KOPT-K1 (cell line): ENCODE measurements at regions not wholly inside any gene's neighbourhood (a gene's known extent, or its start where the extent isn't known, plus 50 kb on each side); places are given as distances from the start of the nearest gene placed in this dataset.
"Not testable (repeated sequence)": the region's sequence is repeated elsewhere in the genome, so short reads cannot be mapped to it uniquely, and the experiment has no call there.

Experiments
- H3K27ac ChIP-seq: fragments of 200-600 bp; sonication (generic); 2 replicates; pipeline ENCODE4 v1.5.1; 2016; ENCODE audit warnings: antibody characterized with exemption, mild to moderate bottlenecking, low read depth, low read length; ENCODE audit not compliant: poor library complexity, severe bottlenecking
- H3K36me3 ChIP-seq: fragments of 200-600 bp; sonication (generic); 2 replicates; pipeline ENCODE4 v1.5.1; 2017; ENCODE audit warnings: antibody characterized with exemption, mild to moderate bottlenecking, low read length, moderate library complexity; ENCODE audit not compliant: insufficient read depth
- H3K9me3 ChIP-seq: fragments of 200-600 bp; sonication (generic); 2 replicates; pipeline ENCODE4 v1.5.1; 2017; ENCODE audit warnings: antibody characterized with exemption, low read length, mild to moderate bottlenecking; ENCODE audit not compliant: insufficient read depth, poor library complexity, severe bottlenecking

DNA sequence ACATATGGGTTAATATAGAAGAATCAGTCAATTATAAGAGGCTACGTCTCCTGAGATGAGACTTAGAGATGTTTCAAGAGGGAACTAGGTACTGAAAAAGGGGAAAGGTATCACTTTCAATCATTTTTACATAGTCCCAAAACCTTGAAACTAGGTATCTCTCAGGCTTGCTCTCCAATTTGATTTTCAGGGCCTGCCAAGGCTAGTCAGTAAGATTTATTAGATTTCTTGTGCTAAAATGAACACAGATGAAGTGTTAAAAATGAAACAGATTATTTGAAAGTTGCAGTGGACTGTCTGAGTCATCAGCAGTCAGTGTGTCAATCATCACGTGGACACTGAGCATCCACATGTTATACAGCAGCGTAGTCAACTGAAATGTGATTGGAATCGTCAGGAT lies 591.1 kb downstream of the DTWD2 start:
- Histone ChIP-seq H3K9me3 (no peaks in the 10 kb centered on the region), H3K36me3 (no peaks in the 10 kb centered on the region), H3K27ac (no peak overlapping the region)

DNA sequence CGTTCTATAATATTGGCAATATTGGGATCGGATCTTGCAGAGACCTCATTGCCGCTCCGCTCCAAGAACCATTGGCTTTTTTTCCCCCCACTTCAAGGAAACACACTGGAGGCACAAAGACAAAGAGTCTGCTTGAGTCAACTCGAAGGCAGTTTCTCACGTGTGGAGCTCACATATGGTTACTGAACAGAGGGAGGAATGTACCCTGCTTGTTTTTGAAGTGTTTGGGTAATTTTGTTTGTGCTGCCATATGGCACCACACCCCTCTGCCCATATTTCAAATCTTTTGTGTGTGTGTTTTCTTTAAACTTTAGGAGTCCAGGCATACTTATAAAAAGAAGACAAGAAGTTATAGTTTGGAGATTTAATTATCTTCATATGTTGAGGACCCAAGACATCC lies 595.9 kb downstream of the DTWD2 start:
- no peak overlapping the region for H3K27ac ChIP-seq
- H3K36me3 ChIP-seq, result no peaks in the 10 kb centered on the region
- H3K9me3 ChIP-seq, result no peaks in the 10 kb centered on the region

DNA sequence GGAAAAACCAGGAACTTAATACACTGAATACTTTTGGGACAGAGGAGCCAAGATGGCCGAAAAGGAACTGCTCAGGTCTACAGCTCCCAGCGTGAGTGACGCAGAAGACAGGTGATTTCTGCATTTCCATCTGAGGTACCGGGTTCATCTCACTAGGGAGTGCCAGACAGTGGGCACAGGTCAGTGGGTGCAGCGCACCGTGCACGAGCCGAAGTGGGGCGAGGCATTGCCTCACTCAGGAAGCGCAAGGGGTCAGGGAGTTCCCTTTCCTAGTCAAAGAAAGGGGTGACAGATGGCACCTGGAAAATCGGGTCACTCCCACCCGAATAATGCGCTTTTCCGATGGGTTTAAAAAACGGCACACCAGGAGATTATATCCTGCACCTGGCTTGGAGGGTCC lies 605.4 kb downstream of the DTWD2 start:
- not testable (repeated sequence) for H3K9me3 ChIP-seq, H3K36me3 ChIP-seq, H3K27ac ChIP-seq

DNA sequence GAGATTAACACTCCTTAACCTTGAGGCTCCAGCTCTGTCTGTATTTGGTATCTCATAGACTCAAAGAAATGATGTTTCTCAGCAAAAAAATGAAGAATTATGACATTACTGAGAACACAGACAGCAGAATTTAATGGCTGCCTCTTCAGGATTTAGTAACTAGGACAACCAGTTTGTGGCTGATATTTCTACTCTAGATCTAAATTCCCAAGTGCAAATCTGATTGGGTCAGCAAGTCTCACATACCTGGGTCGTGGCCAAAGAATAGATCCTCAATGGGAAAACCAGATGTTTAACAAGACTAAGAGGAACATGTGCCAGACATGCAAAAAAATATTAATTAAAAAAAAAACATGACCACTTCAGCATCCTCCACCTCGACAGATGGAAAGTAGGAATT lies 608.9 kb downstream of the DTWD2 start:
- no peaks in the 10 kb centered on the region for H3K9me3 ChIP-seq
- no peak overlapping the region for H3K27ac ChIP-seq
- no peaks in the 10 kb centered on the region for H3K36me3 ChIP-seq

DNA sequence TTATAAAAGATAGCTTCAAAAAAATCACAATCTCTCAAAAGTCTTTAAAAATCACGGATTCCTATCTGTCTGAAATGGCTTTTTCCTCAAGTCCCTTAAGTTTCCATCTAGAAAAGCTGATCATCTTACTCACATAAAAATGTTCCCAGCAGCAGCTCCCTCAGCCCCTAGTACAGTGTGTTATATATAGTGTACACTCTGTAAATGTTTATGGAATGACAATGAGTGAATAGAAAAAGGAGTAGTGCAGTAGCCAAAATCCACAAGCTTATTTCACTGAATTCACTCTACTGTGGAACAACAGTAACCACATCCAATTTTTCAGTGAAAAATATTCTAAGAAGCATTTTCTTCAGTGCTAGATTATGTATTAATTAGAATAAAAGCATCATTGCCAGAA lies 609.4 kb downstream of the DTWD2 start:
- H3K36me3 ChIP-seq, result no peaks in the 10 kb centered on the region
- H3K9me3 ChIP-seq, result no peaks in the 10 kb centered on the region
- no peak overlapping the region for H3K27ac ChIP-seq

DNA sequence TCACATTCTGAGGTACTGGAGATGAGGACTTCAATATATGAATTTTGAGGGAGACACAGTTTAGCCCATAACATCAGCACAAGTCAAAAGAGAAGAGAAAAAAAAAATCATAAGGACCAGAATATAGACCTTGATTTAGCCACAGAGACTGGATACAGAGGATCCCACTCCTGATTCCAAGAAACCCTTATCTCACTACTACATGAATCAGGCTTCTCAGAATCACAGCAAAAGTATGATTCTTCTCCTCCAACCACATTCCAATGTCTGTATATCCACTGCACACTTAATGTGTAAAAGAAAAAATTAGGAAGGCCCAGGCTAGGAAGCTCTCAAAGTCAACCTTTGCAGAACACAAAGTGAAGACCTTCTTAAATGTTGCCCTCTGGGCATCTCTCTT lies 610.9 kb downstream of the DTWD2 start:
- no peaks in the 10 kb centered on the region for H3K9me3 ChIP-seq
- H3K36me3 ChIP-seq, result no peaks in the 10 kb centered on the region
- no peak overlapping the region for H3K27ac ChIP-seq

DNA sequence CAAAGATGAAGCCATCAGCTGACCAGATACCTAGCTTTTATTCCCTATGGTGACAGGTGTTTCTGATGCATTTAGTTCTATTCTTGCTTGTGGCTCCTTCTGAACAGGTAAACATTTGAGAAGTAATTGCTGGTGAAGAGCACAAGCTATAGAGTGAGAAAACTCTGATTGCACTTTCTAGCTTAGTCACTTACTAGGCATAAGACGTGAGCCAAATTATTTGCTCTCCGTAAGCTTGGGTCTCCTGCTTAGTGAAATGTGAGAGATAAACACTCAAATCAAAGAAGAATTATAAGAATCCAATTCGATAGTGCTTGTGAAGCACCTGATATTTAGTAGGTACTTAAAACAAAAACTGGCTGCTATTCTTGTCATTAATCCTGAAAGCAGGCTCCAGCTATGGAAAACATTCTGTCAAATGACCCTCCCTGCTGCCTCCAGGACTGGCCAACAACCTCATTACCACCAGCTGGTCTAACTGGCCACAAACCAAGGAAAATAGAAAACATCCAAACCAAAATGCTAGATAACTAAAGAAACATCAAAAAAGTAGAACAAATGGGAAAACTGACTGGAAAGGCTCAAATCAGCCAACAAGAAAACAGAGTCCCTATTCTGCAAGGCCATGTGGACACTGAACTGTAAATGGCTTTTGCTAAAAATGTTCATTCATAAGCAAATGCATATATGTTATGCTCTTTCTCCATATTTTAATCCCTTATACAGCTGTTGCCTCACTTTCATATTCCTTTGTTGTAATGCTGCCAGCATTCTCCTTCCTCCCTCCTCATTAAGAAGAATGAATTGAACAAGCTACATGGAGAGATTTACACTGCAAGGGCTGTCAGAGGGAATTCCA lies 616.1 kb downstream of the DTWD2 start:
- H3K36me3 ChIP-seq, result no peaks in the 10 kb centered on the region
- no peaks in the 10 kb centered on the region for H3K9me3 ChIP-seq
- no peak overlapping the region for H3K27ac ChIP-seq

DNA sequence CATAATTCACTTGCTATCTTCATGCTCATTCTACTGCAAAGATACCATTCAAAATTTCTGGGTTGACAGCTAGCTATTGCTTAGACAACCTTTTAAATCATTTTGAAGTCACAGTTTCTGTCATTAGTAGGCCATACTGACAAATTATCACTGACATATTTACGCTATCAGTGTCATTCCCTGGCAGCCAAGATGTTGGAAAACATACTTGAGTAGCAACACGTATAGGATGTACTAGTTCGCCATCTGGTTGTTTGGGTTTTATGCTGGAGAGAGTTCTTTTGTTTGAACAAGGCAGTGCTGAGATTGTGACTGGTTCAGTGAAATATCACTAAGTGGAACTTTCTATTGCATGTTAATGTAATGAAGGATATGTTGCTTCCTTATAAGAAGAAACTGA lies 621.9 kb downstream of the DTWD2 start:
- Histone ChIP-seq H3K9me3 (no peaks in the 10 kb centered on the region), H3K27ac (no peak overlapping the region), H3K36me3 (no peaks in the 10 kb centered on the region)

DNA sequence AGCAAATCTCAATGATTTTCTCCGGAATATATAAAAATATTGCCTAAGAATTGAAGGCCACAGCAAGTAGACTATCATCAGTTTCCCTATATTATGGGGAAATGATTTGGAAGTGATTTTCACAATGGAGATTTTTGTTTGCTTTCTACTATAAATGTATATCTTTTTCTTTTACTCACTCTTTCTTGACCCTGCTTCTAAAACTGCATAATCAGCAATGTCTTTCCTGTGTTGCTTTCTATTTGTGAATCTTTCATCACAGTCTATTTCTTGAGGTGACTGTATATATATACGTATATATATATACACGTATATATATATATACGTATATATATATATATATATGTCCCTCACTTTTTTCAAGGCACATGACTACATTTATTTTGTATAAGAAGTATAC lies 622.6 kb downstream of the DTWD2 start:
- H3K9me3 ChIP-seq, result no peaks in the 10 kb centered on the region
- H3K27ac ChIP-seq, result no peak overlapping the region

DNA sequence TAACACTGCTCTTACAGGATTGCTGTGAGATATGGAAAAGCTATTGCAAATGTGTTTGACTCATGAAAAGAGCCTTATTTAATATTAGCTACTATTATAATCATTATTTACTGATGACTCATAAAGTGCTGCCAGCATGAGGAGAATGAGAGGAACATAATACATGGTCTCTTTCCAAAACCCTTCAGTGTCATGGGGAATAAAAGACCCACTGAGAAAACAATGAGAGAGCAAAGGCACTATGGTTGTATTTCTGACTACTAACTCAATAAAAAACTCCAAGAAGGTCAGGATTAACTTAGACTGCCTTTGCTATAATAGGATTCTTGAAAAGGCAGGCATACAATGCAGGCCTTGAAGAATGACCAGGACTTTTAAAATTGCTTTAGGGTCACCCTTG lies 633.5 kb downstream of the DTWD2 start:
- Histone ChIP-seq H3K27ac (no peak overlapping the region), H3K9me3 (no peaks in the 10 kb centered on the region), H3K36me3 (no peaks in the 10 kb centered on the region)

More for the DNA sequence above, 622.6 kb downstream of the DTWD2 start:
- H3K36me3 ChIP-seq, result no peaks in the 10 kb centered on the region

DNA sequence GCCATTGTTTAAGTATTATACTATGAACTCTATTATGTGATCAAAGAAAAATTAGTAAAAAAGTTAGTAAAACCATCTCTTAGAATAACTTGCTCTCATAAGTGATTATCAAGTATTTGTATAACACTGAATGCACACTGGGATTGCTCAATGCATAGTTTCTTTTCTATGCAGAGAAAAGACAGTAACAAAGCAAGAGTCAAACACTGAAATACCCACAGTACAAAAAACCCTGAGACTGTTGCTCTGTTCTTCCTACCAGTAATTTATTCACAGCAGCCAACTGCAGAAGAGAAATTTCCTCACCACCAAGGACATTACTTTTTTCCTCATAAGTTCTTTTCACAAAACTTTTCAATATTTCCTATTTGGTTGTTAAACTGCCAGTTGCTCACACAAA lies 634.4 kb downstream of the DTWD2 start:
- no peaks in the 10 kb centered on the region for H3K9me3 ChIP-seq

DNA sequence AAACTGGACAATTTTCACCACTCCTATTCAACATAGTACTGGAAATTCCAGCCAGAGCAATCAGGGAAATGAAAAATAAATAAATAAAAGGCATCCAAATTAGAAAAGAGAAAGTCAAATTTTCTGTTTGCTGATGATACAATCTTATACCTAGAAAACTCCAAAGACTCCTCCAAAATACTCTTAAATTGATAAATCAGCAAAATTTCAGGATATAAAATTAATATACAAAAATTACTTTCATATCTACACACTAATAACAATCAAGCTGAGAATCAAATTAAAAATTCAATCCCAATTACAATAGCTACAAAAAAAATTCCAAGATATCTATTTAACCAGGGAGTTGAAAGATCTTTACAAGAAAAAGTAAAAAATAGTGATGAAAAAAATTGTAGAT lies 651.9 kb downstream of the DTWD2 start:
- Histone ChIP-seq H3K36me3 (no peaks in the 10 kb centered on the region), H3K9me3 (no peaks in the 10 kb centered on the region), H3K27ac (no peak overlapping the region)

More for the DNA sequence above, 634.4 kb downstream of the DTWD2 start:
- Histone ChIP-seq H3K36me3 (no peaks in the 10 kb centered on the region), H3K27ac (no peak overlapping the region)

DNA sequence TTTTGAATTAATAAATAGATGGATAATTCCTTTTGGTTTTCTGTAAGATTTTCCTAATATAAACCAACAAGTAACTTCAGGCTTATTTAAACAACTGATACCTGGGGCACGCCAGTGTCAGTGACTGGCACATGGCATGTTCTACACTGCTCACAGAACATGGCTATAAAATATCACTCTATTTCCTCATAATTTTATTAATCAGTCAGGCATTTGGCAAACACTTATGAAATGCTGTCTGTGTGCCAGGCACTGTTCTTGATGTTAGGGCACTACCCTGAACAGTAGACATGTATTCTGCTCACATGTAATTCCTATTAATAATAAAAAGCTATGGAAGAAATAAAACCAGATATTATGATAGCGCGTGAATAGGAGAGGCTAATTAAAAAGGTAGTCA lies 661.0 kb downstream of the DTWD2 start:
- no peak overlapping the region for H3K27ac ChIP-seq
- no peaks in the 10 kb centered on the region for H3K36me3 ChIP-seq
- H3K9me3 ChIP-seq, result no peaks in the 10 kb centered on the region

DNA sequence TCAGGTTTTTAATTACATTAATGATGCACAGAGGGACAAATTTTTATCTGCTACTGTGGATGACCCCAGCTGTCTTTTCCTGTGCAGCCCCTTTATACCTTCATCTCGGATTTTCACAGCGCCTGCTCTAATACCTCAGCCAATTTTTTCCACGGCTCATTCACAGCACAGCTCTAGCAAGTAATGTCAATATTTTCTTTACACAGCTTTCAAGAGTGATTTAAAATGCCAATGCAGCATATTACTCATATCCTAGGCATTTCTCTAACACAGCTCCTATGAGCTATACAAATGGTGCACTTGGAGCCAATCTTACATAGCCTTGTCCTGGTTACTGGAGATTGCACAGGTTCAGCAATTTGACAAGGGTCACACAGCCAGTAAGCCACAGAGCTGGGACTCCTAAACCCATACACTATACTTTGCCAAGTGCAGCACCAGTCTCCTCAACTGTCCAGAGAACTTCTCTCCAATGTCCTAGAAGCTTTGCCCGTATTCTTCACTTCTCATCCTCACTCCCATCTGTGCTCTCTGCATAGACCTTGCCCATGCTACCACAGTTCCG lies 661.8 kb downstream of the DTWD2 start:
- H3K9me3 ChIP-seq, result no peaks in the 10 kb centered on the region
- no peaks in the 10 kb centered on the region for H3K36me3 ChIP-seq
- no peak overlapping the region for H3K27ac ChIP-seq

DNA sequence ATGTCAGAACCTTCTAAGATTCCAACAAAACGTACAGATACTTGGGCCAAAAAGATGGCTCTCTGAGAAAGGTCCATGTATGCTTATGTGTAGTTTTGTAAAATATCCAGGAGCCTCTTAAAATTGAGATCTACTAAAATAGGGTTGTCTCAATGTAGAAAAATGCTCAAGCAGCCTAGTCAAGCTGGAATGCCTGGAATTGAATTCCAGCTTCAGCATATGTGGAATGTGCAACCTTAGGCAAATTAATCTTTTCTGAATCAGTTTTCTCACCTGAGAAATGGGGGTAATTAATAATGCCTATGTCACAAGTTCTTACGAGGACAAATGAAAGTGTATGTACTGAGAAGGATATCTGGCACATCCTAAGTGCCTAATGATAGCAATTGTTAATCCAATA lies 662.4 kb downstream of the DTWD2 start:
- Histone ChIP-seq H3K27ac (no peak overlapping the region), H3K36me3 (no peaks in the 10 kb centered on the region), H3K9me3 (no peaks in the 10 kb centered on the region)

DNA sequence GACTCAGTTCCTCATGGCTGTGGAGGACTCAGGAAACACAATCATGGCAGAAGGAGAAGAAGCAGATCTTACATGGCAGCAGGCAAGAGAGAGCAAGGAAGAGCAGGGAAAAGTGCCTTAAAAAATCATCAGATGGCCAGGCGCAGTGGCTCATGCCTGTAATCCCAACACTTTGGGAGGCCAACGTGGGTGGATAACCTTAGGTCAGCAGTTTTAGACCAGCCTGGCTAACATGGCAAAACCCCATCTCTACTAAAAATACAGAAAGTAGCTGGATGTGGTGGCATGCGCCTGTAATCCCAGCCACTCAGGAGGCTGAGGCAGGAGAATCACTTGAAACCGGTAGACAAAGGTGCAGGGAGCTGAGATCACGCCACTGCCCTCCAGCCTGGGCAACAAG lies 664.6 kb downstream of the DTWD2 start:
- H3K9me3 ChIP-seq, H3K27ac ChIP-seq, H3K36me3 ChIP-seq: not testable (repeated sequence)
